Central memory CD4-positive, alpha-beta T cell (primary cell): ENCODE measurements at regions not wholly inside any gene's neighbourhood (a gene's known extent, or its start where the extent isn't known, plus 50 kb on each side); places are given as distances from the start of the nearest gene placed in this dataset.

Source experiments
- DNase-seq: peaks from one replicate; pipeline ENCODE4 v3.0.0; 2022

DNA sequence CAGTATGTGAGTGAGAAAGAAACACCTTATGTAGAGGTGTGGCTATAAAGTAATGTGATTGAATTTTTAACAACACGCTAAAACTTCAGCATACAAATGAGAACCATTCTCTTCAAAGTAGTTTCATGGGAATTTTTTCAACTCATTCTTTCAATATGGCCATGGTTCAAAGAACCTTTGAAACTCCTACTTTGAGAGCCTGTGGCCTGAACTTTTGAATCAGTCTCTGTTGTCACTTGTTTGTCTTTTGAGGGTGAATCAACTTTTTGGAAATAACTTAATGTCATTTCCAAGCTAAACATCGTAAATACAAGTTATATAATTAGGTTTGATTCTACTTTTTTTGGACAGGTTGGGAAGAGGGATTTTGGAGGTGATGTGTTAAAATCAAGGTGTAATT lies 49.9 kb upstream of the CASK start:
- no peak for DNase-seq
